Epithelial cell of esophagus (primary cell): ENCODE measurements at regions not wholly inside any gene's neighbourhood (a gene's known extent, or its start where the extent isn't known, plus 50 kb on each side); places are given as distances from the start of the nearest gene placed in this dataset.
"Not testable (repeated sequence)": the region's sequence is repeated elsewhere in the genome, so short reads cannot be mapped to it uniquely, and the experiment has no call there.

Experiments used
- DNase-seq: peaks from one replicate; pipeline ENCODE4 v3.0.0; 2010; ENCODE audit warnings: low read depth
- H3K4me3 ChIP-seq: 2 replicates; pipeline ENCODE4 v1.5.1; 2011; ENCODE audit warnings: mild to moderate bottlenecking, low read length, control low read depth
- CTCF ChIP-seq: IDR thresholded peaks from 2 replicates; pipeline ENCODE4 v1.5.1; 2011; ENCODE audit warnings: low read depth, mild to moderate bottlenecking, low read length, control low read depth, inconsistent platforms; ENCODE audit not compliant: insufficient read depth; ENCODE audit errors: missing control alignments

GRCh38 chr1:228887960-228888359 is 152.7 kb downstream of the RHOU start:
- H3K4me3 ChIP-seq = no peak overlapping the region
- TF ChIP-seq CTCF = no peak
- no peak for DNase-seq

DNA sequence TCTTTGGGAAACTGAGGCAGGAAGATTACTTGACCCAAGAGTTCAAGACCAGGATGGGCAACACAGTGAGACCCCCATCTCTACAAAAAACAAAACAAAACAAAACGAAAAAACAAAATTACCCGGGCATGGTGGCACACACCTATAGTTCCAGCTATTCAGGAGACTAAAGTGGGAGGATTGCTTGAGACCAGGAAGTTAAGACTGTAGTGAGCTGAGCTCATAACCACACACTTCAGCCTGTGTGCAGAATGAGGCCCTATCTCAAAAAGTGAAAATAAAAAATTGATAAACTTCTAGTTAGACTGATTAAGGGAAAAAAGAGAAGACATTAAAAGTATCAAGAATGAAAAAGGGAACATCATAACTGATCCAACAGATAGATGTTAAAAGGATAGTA is 154.0 kb downstream of the RHOU start:
- no peak for TF ChIP-seq CTCF
- no peak for DNase-seq
- no peak overlapping the region for H3K4me3 ChIP-seq

- no peak overlapping the region for H3K4me3 ChIP-seq
- no peak for DNase-seq
- no peak for TF ChIP-seq CTCF
These were observed 156.2 kb downstream of the RHOU start for GRCh38 chr1:228891272-228892034.

DNA sequence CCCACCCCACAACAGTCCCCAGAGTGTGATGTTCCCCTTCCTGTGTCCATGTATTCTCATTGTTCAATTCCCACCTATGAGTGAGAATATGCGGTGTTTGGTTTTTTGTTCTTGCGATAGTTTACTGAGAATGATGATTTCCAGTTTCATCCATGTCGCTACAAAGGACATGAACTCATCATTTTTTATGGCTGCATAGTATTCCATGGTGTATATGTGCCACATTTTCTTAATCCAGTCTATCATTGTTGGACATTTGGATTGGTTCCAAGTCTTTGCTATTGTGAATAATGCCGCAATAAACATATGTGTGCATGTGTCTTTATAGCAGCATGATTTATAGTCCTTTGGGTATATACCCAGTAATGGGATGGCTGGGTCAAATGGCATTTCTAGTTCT is 156.9 kb downstream of the RHOU start:
- H3K4me3 ChIP-seq, DNase-seq: not testable (repeated sequence)

DNA sequence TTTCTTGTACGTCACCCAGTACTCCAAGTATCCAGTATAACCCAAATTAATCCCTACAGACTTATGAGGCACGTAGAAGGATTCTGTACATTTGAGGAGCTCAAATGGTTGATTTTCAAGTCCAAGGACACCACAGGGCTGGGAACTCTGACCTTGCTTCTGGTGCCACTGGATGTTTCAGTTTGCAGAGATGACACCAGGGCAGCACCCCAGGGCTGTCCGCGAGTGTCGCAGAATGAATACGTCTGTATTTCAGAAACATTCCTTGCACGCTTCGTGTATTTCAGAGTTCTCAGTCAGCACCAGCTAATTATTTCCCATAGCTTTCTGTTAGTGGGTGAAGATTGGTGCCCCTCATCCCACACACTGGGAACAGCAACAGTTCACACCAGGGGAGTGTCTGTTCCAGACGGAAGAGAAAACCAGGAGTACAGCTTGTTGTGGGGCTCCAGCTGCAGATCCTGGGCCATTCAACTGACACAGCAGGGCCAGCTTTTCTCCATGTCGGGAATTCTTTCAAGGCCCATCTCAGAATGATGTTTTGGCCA is 159.2 kb downstream of the RHOU start:
- no peak for TF ChIP-seq CTCF
- DNase-seq = no peak

GRCh38 chr1:228897901-228898300 is 162.6 kb downstream of the RHOU start:
- no peak for DNase-seq
- H3K4me3 ChIP-seq = no peak overlapping the region
- TF ChIP-seq CTCF = no peak

More for the DNA sequence above, 159.2 kb downstream of the RHOU start:
- no peak overlapping the region for H3K4me3 ChIP-seq

DNA sequence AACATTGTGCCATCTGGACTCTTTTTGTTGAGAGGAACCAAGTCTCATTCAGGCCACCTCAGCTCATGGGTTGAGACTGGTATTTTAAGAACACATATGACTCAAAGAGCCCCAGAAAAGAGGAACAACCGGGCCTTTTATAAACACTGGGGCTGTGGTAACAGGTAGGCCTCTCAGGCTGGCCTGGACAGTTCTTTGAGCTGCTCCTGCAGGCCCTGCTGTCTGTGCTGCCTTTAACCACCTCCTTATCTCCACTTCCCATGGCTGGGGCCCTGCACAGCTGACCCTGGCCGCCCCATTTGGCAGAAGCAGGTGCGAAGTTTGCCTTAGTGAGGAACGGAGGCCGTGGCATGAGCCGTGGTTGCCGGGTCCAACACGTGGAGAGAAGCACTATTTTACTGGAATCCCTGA is 163.3 kb downstream of the RHOU start:
- no peak for TF ChIP-seq CTCF
- no peak overlapping the region for H3K4me3 ChIP-seq
- no peak for DNase-seq
